Hepatocyte (in vitro differentiated cells): ENCODE measurements at regions not wholly inside any gene's neighbourhood (a gene's known extent, or its start where the extent isn't known, plus 50 kb on each side); places are given as distances from the start of the nearest gene placed in this dataset.

Experiments used
- DNase-seq: peaks from one replicate; pipeline ENCODE4 v3.0.0-alpha.2; 2016; ENCODE audit warnings: low spot score
- H2AFZ ChIP-seq: fragments of 200-600 bp; sonication (generic); 2 replicates; pipeline ENCODE4 v1.6.0; 2016; ENCODE audit warnings: antibody characterized with exemption, mild to moderate bottlenecking
- H3K27ac ChIP-seq: fragments of 200-600 bp; sonication (generic); 2 replicates; pipeline ENCODE4 v1.5.1; 2016; ENCODE audit warnings: mild to moderate bottlenecking
- H3K27me3 ChIP-seq: fragments of 200-600 bp; sonication (generic); 2 replicates; pipeline ENCODE4 v1.6.1; 2016
- H3K36me3 ChIP-seq: fragments of 200-600 bp; sonication (generic); replicated peaks from 2 replicates; pipeline ENCODE4 v1.5.1; 2016; ENCODE audit warnings: low read depth; ENCODE audit not compliant: insufficient read depth
- H3K4me1 ChIP-seq: fragments of 200-600 bp; sonication (generic); 2 replicates; pipeline ENCODE4 v1.5.1; 2016; ENCODE audit warnings: mild to moderate bottlenecking, moderate library complexity; ENCODE audit not compliant: insufficient read depth
- H3K4me2 ChIP-seq: fragments of 200-600 bp; sonication (generic); 2 replicates; pipeline ENCODE4 v1.6.0; 2016
- H3K4me3 ChIP-seq: fragments of 200-600 bp; sonication (generic); 2 replicates; pipeline ENCODE4 v1.5.1; 2016; ENCODE audit warnings: mild to moderate bottlenecking
- H3K79me2 ChIP-seq: fragments of 200-600 bp; sonication (generic); 2 replicates; pipeline ENCODE4 v1.6.0; 2017; ENCODE audit warnings: mild to moderate bottlenecking
- H3K9me2 ChIP-seq: fragments of 200-600 bp; sonication (generic); replicated peaks from 2 replicates; pipeline ENCODE4 v1.6.0; 2017; ENCODE audit warnings: mild to moderate bottlenecking; ENCODE audit not compliant: insufficient read depth
- H3K9me3 ChIP-seq: fragments of 200-600 bp; sonication (generic); 2 replicates; pipeline ENCODE4 v1.5.1; 2016; ENCODE audit warnings: low read depth, mild to moderate bottlenecking
- H4K20me1 ChIP-seq: fragments of 200-600 bp; sonication (generic); 2 replicates; pipeline ENCODE4 v1.6.0; 2016; ENCODE audit warnings: mild to moderate bottlenecking; ENCODE audit not compliant: insufficient read depth, poor library complexity, severe bottlenecking
- CTCF ChIP-seq: fragments of 200-600 bp; sonication (generic); IDR thresholded peaks from 2 replicates; pipeline ENCODE4 v1.5.1; 2016; ENCODE audit warnings: antibody characterized with exemption, mild to moderate bottlenecking; ENCODE audit not compliant: poor library complexity
- EZH2 ChIP-seq: fragments of 200-600 bp; sonication (generic); IDR thresholded peaks from 2 replicates; pipeline ENCODE4 v1.6.1; 2016; ENCODE audit warnings: antibody characterized with exemption, mild to moderate bottlenecking, borderline replicate concordance
- EZH2phosphoT487 ChIP-seq: fragments of 200-600 bp; sonication (generic); IDR thresholded peaks from one replicate; pipeline ENCODE4 v1.6.1; 2018; ENCODE audit warnings: antibody characterized with exemption, mild to moderate bottlenecking, low read depth, moderate library complexity; ENCODE audit not compliant: unreplicated experiment, severe bottlenecking
- WGBS: methylation state at CpG from one replicate; pipeline ENCODE4 v1.1.6; 2016; ENCODE audit warnings: low lambda C conversion rate; ENCODE audit errors: missing lambda C conversion rate; 5-methylcytosine and 5-hydroxymethylcytosine counted together

- no peak for DNase-seq
- Histone ChIP-seq H3K9me3 (no peaks in the 10 kb centered on the region), H2AFZ (no peak overlapping the region), H3K4me3 (no peak overlapping the region), H3K79me2 (no peaks in the 10 kb centered on the region), H3K4me2 (no peak overlapping the region), H3K4me1 (peaks cover 18% of the 10 kb centered on the region), H3K9me2 (no peaks in the 10 kb centered on the region), H3K36me3 (no peaks in the 10 kb centered on the region), H3K27me3 (no peaks in the 10 kb centered on the region), H3K27ac (no peak overlapping the region), H4K20me1 (no peaks in the 10 kb centered on the region)
- TF ChIP-seq EZH2phosphoT487, result no peak
- no peak for TF ChIP-seq EZH2
- no peak for TF ChIP-seq CTCF
- WGBS, result 83% methylated on average over 7 of the region's 7 CpGs
Observed at GRCh38 chr13:34165158-34165557, 347.2 kb downstream of the RFC3 start.

GRCh38 chr13:34166406-34166805 is 348.5 kb downstream of the RFC3 start:
- H3K36me3 ChIP-seq, result no peaks in the 10 kb centered on the region
- H3K27ac ChIP-seq, result no peak overlapping the region
- H3K9me2 ChIP-seq, result no peaks in the 10 kb centered on the region
- H3K4me3 ChIP-seq, result no peak overlapping the region
- no peaks in the 10 kb centered on the region for H3K27me3 ChIP-seq
- H3K4me2 ChIP-seq, result no peak overlapping the region
- no peak for TF ChIP-seq EZH2phosphoT487
- TF ChIP-seq EZH2, result no peak
- no peak for TF ChIP-seq CTCF
- H2AFZ ChIP-seq, result no peak overlapping the region
- 74% methylated on average over 2 of the region's 2 CpGs for WGBS
- no peaks in the 10 kb centered on the region for H3K79me2 ChIP-seq
- no peaks in the 10 kb centered on the region for H4K20me1 ChIP-seq
- peaks cover 16% of the 10 kb centered on the region for H3K4me1 ChIP-seq
- H3K9me3 ChIP-seq, result no peaks in the 10 kb centered on the region
- DNase-seq, result no peak

- Histone ChIP-seq H3K79me2 (no peaks in the 10 kb centered on the region), H3K4me2 (no peak overlapping the region), H3K27ac (no peak overlapping the region), H3K9me2 (no peaks in the 10 kb centered on the region), H3K27me3 (no peaks in the 10 kb centered on the region), H3K9me3 (no peaks in the 10 kb centered on the region), H3K36me3 (no peaks in the 10 kb centered on the region), H3K4me1 (peaks cover 10% of the 10 kb centered on the region), H4K20me1 (no peaks in the 10 kb centered on the region), H3K4me3 (no peak overlapping the region), H2AFZ (no peak overlapping the region)
- TF ChIP-seq EZH2phosphoT487, result no peak
- TF ChIP-seq CTCF, result no peak
- no peak for TF ChIP-seq EZH2
- no peak for DNase-seq
- WGBS, result 43% methylated on average over 2 of the region's 2 CpGs
Observed at GRCh38 chr13:34167347-34167746, 349.4 kb downstream of the RFC3 start.

- Histone ChIP-seq H3K27ac (no peak overlapping the region), H3K9me3 (no peaks in the 10 kb centered on the region), H3K4me1 (peaks cover 5% of the 10 kb centered on the region), H4K20me1 (no peaks in the 10 kb centered on the region), H3K27me3 (no peaks in the 10 kb centered on the region), H2AFZ (no peak overlapping the region), H3K4me3 (no peak overlapping the region), H3K9me2 (no peaks in the 10 kb centered on the region), H3K36me3 (no peaks in the 10 kb centered on the region), H3K4me2 (no peak overlapping the region), H3K79me2 (no peaks in the 10 kb centered on the region)
- no peak for TF ChIP-seq CTCF
- TF ChIP-seq EZH2phosphoT487, result no peak
- TF ChIP-seq EZH2, result no peak
- no peak for DNase-seq
Observed at GRCh38 chr13:34172048-34172447, 354.1 kb downstream of the RFC3 start.
